Keratinocyte (primary cell): ENCODE measurements at regions not wholly inside any gene's neighbourhood (a gene's known extent, or its start where the extent isn't known, plus 50 kb on each side); places are given as distances from the start of the nearest gene placed in this dataset.

Experiments
- DNase-seq: peaks from one replicate; pipeline ENCODE4 v3.0.0-alpha.2; 2011; ENCODE audit warnings: low read depth, missing footprints, low spot score
- FAIRE-seq: peaks from 2 replicates; lab custom pipeline; 2011; peaks lifted over from hg19 to GRCh38; lab: Jason Lieb, UNC
- H2AFZ ChIP-seq: 2 replicates; pipeline ENCODE4 v1.6.0; 2012; ENCODE audit warnings: low read length, control low read depth, inconsistent platforms; ENCODE audit not compliant: control insufficient read depth
- H3K27ac ChIP-seq: 2 replicates; pipeline ENCODE4 v1.5.1; 2011; ENCODE audit warnings: low read length; ENCODE audit not compliant: control insufficient read depth, insufficient read depth
- H3K27me3 ChIP-seq: 3 replicates; pipeline ENCODE4 v1.6.0; 2011; ENCODE audit warnings: low read length; ENCODE audit not compliant: control insufficient read depth, insufficient read depth; ENCODE audit errors: extremely low read depth
- H3K36me3 ChIP-seq, 2 experiments: 2 replicates in 1 of 2; 3 replicates in 1 of 2; pipeline ENCODE4 v1.5.1; 2011; ENCODE audit warnings: low read length in 2 of 2, mild to moderate bottlenecking in 1 of 2; ENCODE audit not compliant: control insufficient read depth in 2 of 2, insufficient read depth in 2 of 2; ENCODE audit errors: extremely low read depth in 1 of 2
- H3K4me1 ChIP-seq: 3 replicates; pipeline ENCODE4 v1.5.1; 2011; ENCODE audit warnings: low read length; ENCODE audit not compliant: control insufficient read depth, insufficient read depth; ENCODE audit errors: extremely low read depth
- H3K4me2 ChIP-seq: 3 replicates; pipeline ENCODE4 v1.6.0; 2011; ENCODE audit warnings: low read depth, low read length; ENCODE audit not compliant: control insufficient read depth, insufficient read depth; ENCODE audit errors: extremely low read depth
- H3K4me3 ChIP-seq, 3 experiments: fragments of 200-600 bp in 1 of 3; sonication (generic) in 1 of 3; 2 replicates in 2 of 3; 3 replicates in 1 of 3; pipeline ENCODE4 v1.5.1; 2011 to 2016; ENCODE audit warnings: low read length in 3 of 3, mild to moderate bottlenecking in 3 of 3, control low read depth in 2 of 3, inconsistent platforms in 1 of 3, low read depth in 1 of 3, mixed read lengths in 1 of 3, mixed run types in 1 of 3, moderate library complexity in 1 of 3; ENCODE audit not compliant: control insufficient read depth in 2 of 3, insufficient read depth in 2 of 3; ENCODE audit errors: extremely low read depth in 1 of 3
- H3K79me2 ChIP-seq: 2 replicates; pipeline ENCODE4 v1.6.0; 2012; ENCODE audit warnings: low read length; ENCODE audit not compliant: control insufficient read depth, insufficient read depth
- H3K9ac ChIP-seq: 3 replicates; pipeline ENCODE4 v1.6.0; 2011; ENCODE audit warnings: low read length; ENCODE audit not compliant: control insufficient read depth, insufficient read depth; ENCODE audit errors: extremely low read depth
- H3K9me1 ChIP-seq: 3 replicates; pipeline ENCODE4 v1.6.0; 2011; ENCODE audit warnings: low read length; ENCODE audit not compliant: control insufficient read depth, insufficient read depth; ENCODE audit errors: extremely low read depth
- H3K9me3 ChIP-seq: 2 replicates; pipeline ENCODE4 v1.5.1; 2012; ENCODE audit warnings: low read depth, low read length; ENCODE audit not compliant: control insufficient read depth
- H4K20me1 ChIP-seq: 3 replicates; pipeline ENCODE4 v1.6.0; 2011; ENCODE audit warnings: low read length; ENCODE audit not compliant: control insufficient read depth, insufficient read depth; ENCODE audit errors: extremely low read depth
- CTCF ChIP-seq, 3 experiments: IDR thresholded peaks in 1 of 3; conservative IDR thresholded peaks in 1 of 3; optimal IDR thresholded peaks in 1 of 3; 2 replicates in 2 of 3; 3 replicates in 1 of 3; pipeline versions ENCODE3 to v1.5.1; 2011; ENCODE audit warnings: low read length in 3 of 3, mild to moderate bottlenecking in 3 of 3, moderate library complexity in 2 of 3, control low read depth in 1 of 3, inconsistent platforms in 1 of 3; ENCODE audit not compliant: insufficient read depth in 2 of 3; ENCODE audit errors: extremely low read depth in 1 of 3
- EZH2 ChIP-seq: IDR thresholded peaks from one replicate; pipeline ENCODE4 v1.6.1; 2012; ENCODE audit warnings: inconsistent platforms, mild to moderate bottlenecking, low read length, moderate library complexity
- dilution Hi-C: fragments of 300-500 bp; cut with MboI; formaldehyde crosslinking; loops from one replicate; pipeline ENCODE4 v1.7.0; 2020; ENCODE audit warnings: low sequenced_read_pairs; ENCODE audit not compliant: extremely low pct_ligation_motif_present

- no peaks in the 10 kb centered on the region for H3K4me1 ChIP-seq
- no peak overlapping the region for H3K4me2 ChIP-seq
- H3K9ac ChIP-seq, result no peak overlapping the region
- no peak for TF ChIP-seq CTCF (optimal IDR thresholded peaks at IDR 0.05 in 1 of 3, IDR thresholded peaks at IDR 0.05 in 1 of 3, conservative IDR thresholded peaks at IDR 0.05 in 1 of 3; ENCODE audit: extremely low read depth in 1 of 3, insufficient read depth in 2 of 3, low read length in 3 of 3)
- no peak for TF ChIP-seq EZH2
- no peaks in the 10 kb centered on the region for H3K79me2 ChIP-seq
- H3K9me3 ChIP-seq, result peaks cover 19% of the 10 kb centered on the region
- no peaks in the 10 kb centered on the region for H3K27me3 ChIP-seq
- no peaks in the 10 kb centered on the region for H3K9me1 ChIP-seq
- dilution Hi-C loops, result no loop called here
- no peak overlapping the region for H3K4me3 ChIP-seq
- no peak overlapping the region for H3K27ac ChIP-seq
- H2AFZ ChIP-seq, result no peak overlapping the region
- DNase-seq (no peak), FAIRE-seq (no peak)
- H3K36me3 ChIP-seq, result no peaks in the 10 kb centered on the region
- no peaks in the 10 kb centered on the region for H4K20me1 ChIP-seq
Measured at GRCh38 chr11:134756811-134757540, 344.9 kb upstream of the B3GAT1 start.

- no peaks in the 10 kb centered on the region for H3K4me1 ChIP-seq
- H3K27ac ChIP-seq, result no peak overlapping the region
- no peak overlapping the region for H3K9ac ChIP-seq
- dilution Hi-C loops, result no loop called here
- TF ChIP-seq CTCF (optimal IDR thresholded peaks at IDR 0.05 in 1 of 3, IDR thresholded peaks at IDR 0.05 in 1 of 3, conservative IDR thresholded peaks at IDR 0.05 in 1 of 3; ENCODE audit: extremely low read depth in 1 of 3, insufficient read depth in 2 of 3, low read length in 3 of 3) (no peak), EZH2 (no peak)
- no peaks in the 10 kb centered on the region for H3K79me2 ChIP-seq
- H3K9me1 ChIP-seq, result no peaks in the 10 kb centered on the region
- no peaks in the 10 kb centered on the region for H4K20me1 ChIP-seq
- no peaks in the 10 kb centered on the region for H3K36me3 ChIP-seq
- H3K27me3 ChIP-seq, result no peaks in the 10 kb centered on the region
- DNase-seq, result no peak
- H3K4me2 ChIP-seq, result no peak overlapping the region
- H3K9me3 ChIP-seq, result peaks cover 16% of the 10 kb centered on the region
- no peak overlapping the region for H2AFZ ChIP-seq
- no peak overlapping the region for H3K4me3 ChIP-seq
- FAIRE-seq, result no peak
Measured at GRCh38 chr11:134755535-134755934, 343.5 kb upstream of the B3GAT1 start.
